ENCODE measurements at regions not wholly inside any gene's neighbourhood (a gene's known extent, or its start where the extent isn't known, plus 50 kb on each side); places are given as distances from the start of the nearest gene placed in this dataset.
"Not testable (repeated sequence)": the region's sequence is repeated elsewhere in the genome, so short reads cannot be mapped to it uniquely, and the experiment has no call there.

GRCh38 chr9:7554699-7555098 is 244.9 kb downstream of the DMAC1 start:
- Histone ChIP-seq H4K20me1 (ENCODE audit: insufficient read depth, low read length, poor library complexity, severe bottlenecking) (no peaks in the 10 kb centered on the region), H3K4me2 (ENCODE audit: low read depth, low read length, poor library complexity, severe bottlenecking) (no peak overlapping the region), H3K9ac (ENCODE audit: low read depth, low read length, poor library complexity, severe bottlenecking) (no peak overlapping the region), H2AFZ (ENCODE audit: low read length) (no peak overlapping the region), H3K4me1 (ENCODE audit: insufficient read depth, low read length, poor library complexity, severe bottlenecking) (peaks cover under 1% of the 10 kb centered on the region), H3K36me3 (ENCODE audit: insufficient read depth, low read length) (no peaks in the 10 kb centered on the region), H3K79me2 (ENCODE audit: insufficient read depth, low read length) (no peaks in the 10 kb centered on the region), H3K27me3 (ENCODE audit: insufficient read depth, low read length, poor library complexity, severe bottlenecking) (no peaks in the 10 kb centered on the region), H3K4me3 (ENCODE audit: low read length, poor library complexity, severe bottlenecking) (no peak overlapping the region), H3K9me2 (replicated peaks; ENCODE audit: low read depth, low read length) (no peaks in the 10 kb centered on the region), H3F3A (ENCODE audit: low read depth) (no peaks in the 10 kb centered on the region), H3K9me3 (ENCODE audit: insufficient read depth, low read depth, low read length) (no peaks in the 10 kb centered on the region)
- TF ChIP-seq CTCF (conservative IDR thresholded peaks at IDR 0.05; ENCODE audit: low read length): no peak

DNA sequence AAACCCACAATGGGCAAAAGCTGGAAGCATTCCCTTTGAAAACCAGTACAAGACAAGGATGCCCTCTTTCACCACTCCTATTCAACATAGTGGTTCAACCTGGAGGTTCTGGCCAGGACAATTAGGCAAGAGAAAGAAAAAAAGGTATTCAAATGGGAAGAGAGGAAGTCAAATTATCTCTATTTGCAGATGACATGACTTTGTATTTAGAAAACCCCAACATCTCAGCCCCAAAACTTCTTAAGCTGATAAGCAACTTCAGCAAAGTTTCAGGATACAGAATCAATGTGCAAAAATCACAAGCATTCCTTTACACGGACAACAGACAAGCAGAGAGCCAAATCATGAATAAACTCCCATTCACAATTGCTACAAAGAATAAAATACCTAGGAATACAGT is 246.9 kb downstream of the DMAC1 start:
- H4K20me1 ChIP-seq (ENCODE audit: insufficient read depth, low read length, poor library complexity, severe bottlenecking): not testable (repeated sequence)

DNA sequence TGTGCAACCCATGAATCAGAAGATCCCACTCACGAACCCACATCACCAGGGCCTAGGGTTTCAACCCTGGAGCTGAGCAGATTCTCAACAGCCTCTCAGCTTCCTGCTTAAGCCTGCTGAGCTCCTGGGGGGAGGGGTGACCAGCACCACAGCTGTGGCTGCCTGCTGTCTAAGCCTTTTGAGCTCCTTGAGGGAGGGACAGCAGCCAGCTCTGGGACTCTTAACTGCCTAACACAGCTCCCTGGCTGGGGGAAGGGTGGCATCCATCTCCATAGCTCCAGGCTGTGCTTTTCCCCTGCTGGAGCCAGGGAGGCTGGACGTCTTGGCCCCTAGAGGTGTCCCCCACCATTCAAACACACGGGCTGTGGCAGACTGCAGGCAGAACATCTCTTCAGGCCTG is 250.3 kb downstream of the DMAC1 start:
- Histone ChIP-seq H3F3A (ENCODE audit: low read depth) (no peaks in the 10 kb centered on the region), H3K4me1 (ENCODE audit: insufficient read depth, low read length, poor library complexity, severe bottlenecking) (peaks cover 22% of the 10 kb centered on the region), H3K9me2 (replicated peaks; ENCODE audit: low read depth, low read length) (no peaks in the 10 kb centered on the region), H3K9me3 (ENCODE audit: insufficient read depth, low read depth, low read length) (no peaks in the 10 kb centered on the region), H3K9ac (ENCODE audit: low read depth, low read length, poor library complexity, severe bottlenecking) (no peak overlapping the region), H4K20me1 (ENCODE audit: insufficient read depth, low read length, poor library complexity, severe bottlenecking) (no peaks in the 10 kb centered on the region), H3K79me2 (ENCODE audit: insufficient read depth, low read length) (no peaks in the 10 kb centered on the region), H3K27me3 (ENCODE audit: insufficient read depth, low read length, poor library complexity, severe bottlenecking) (no peaks in the 10 kb centered on the region), H3K4me3 (ENCODE audit: low read length, poor library complexity, severe bottlenecking) (peak overlapping the region; percentile 22), H3K36me3 (ENCODE audit: insufficient read depth, low read length) (no peaks in the 10 kb centered on the region), H2AFZ (ENCODE audit: low read length) (peak overlapping the region; percentile 53), H3K4me2 (ENCODE audit: low read depth, low read length, poor library complexity, severe bottlenecking) (peak overlapping the region; percentile 56)
- TF ChIP-seq CTCF (conservative IDR thresholded peaks at IDR 0.05; ENCODE audit: low read length) (no peak), EZH2phosphoT487 (IDR thresholded peaks at IDR 0.05; ENCODE audit: borderline replicate concordance) (no peak)

More for the DNA sequence above, 246.9 kb downstream of the DMAC1 start:
- not testable (repeated sequence) for H3K79me2 ChIP-seq (ENCODE audit: insufficient read depth, low read length); H2AFZ ChIP-seq (ENCODE audit: low read length); H3K9me3 ChIP-seq (ENCODE audit: insufficient read depth, low read depth, low read length); H3K36me3 ChIP-seq (ENCODE audit: insufficient read depth, low read length); H3K9ac ChIP-seq (ENCODE audit: low read depth, low read length, poor library complexity, severe bottlenecking); H3F3A ChIP-seq (ENCODE audit: low read depth); H3K9me2 ChIP-seq (replicated peaks; ENCODE audit: low read depth, low read length); H3K27me3 ChIP-seq (ENCODE audit: insufficient read depth, low read length, poor library complexity, severe bottlenecking); H3K4me2 ChIP-seq (ENCODE audit: low read depth, low read length, poor library complexity, severe bottlenecking); H3K4me3 ChIP-seq (ENCODE audit: low read length, poor library complexity, severe bottlenecking)
- peaks cover 15% of the 10 kb centered on the region for H3K4me1 ChIP-seq (ENCODE audit: insufficient read depth, low read length, poor library complexity, severe bottlenecking)

DNA sequence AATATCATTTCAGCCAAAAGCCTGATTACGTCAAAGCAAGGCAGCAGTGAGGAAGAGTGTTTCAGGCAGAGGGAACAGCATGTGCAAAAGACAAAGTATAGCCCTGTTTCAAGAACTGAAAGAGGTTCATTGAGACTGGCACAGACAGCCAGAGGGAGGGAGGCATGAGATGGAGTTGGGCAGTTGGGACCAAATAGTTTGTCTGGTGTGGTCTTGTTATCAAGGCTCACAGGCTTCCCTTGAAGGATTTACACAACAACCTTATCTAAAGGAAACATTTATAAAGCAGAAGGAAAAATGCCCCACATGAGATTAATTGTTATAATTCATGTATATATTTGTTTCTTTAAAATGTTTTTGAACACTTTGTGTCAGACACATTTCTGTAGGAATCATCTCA is 253.3 kb downstream of the DMAC1 start:
- no peak overlapping the region for H2AFZ ChIP-seq (ENCODE audit: low read length)
- peaks cover 41% of the 10 kb centered on the region for H3K4me1 ChIP-seq (ENCODE audit: insufficient read depth, low read length, poor library complexity, severe bottlenecking)
- no peak for TF ChIP-seq CTCF (conservative IDR thresholded peaks at IDR 0.05; ENCODE audit: low read length)
- no peak for TF ChIP-seq EZH2phosphoT487 (IDR thresholded peaks at IDR 0.05; ENCODE audit: borderline replicate concordance)
- no peaks in the 10 kb centered on the region for H3K9me2 ChIP-seq (replicated peaks; ENCODE audit: low read depth, low read length)
- no peaks in the 10 kb centered on the region for H3K79me2 ChIP-seq (ENCODE audit: insufficient read depth, low read length)
- no peaks in the 10 kb centered on the region for H3K27me3 ChIP-seq (ENCODE audit: insufficient read depth, low read length, poor library complexity, severe bottlenecking)
- H3K9ac ChIP-seq (ENCODE audit: low read depth, low read length, poor library complexity, severe bottlenecking): no peak overlapping the region
- H3K4me3 ChIP-seq (ENCODE audit: low read length, poor library complexity, severe bottlenecking): no peak overlapping the region
- no peaks in the 10 kb centered on the region for H3K9me3 ChIP-seq (ENCODE audit: insufficient read depth, low read depth, low read length)
- no peaks in the 10 kb centered on the region for H3K36me3 ChIP-seq (ENCODE audit: insufficient read depth, low read length)
- H3K4me2 ChIP-seq (ENCODE audit: low read depth, low read length, poor library complexity, severe bottlenecking): no peak overlapping the region
- H4K20me1 ChIP-seq (ENCODE audit: insufficient read depth, low read length, poor library complexity, severe bottlenecking): no peaks in the 10 kb centered on the region
- no peaks in the 10 kb centered on the region for H3F3A ChIP-seq (ENCODE audit: low read depth)

Data from Loucy (cell line).